ENCODE measurements at regions not wholly inside any gene's neighbourhood (a gene's known extent, or its start where the extent isn't known, plus 50 kb on each side); places are given as distances from the start of the nearest gene placed in this dataset.

DNA sequence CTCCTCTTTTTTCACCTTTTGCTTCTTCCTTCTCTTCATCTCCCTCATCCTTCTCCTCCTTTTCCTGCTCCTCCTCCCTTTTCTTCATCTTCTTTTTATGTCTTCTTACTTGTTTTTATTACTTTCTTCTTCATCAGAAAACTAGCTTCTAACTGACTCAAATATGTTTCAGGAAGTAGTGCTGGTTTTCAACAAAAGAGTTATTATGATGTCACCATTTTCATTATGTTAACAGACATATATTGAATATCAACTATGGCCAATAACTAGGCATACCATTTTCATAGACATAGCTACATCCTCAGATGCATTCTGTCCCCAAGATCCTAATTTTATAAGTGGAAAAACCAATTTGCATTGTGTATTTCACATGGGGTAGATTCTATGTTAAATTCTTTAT lies 252.9 kb upstream of the PAPPA start:
- Mint-ChIP-seq H3K4me1 (no peaks in the 10 kb centered on the region), H3K4me3 (no peak overlapping the region), H3K27ac (no peak overlapping the region), H3K27me3 (ENCODE audit: low read depth in 2 of 2) (no peaks in the 10 kb centered on the region), H3K9me3 (peaks cover 10 to 13% of the 10 kb centered on the region in 2 donors), H3K36me3 (no peaks in the 10 kb centered on the region)
- Histone ChIP-seq H3K27ac (ENCODE audit: low read length) (no peak overlapping the region), H3K4me1 (ENCODE audit: control insufficient read depth, insufficient read depth, low read length) (no peaks in the 10 kb centered on the region), H3K4me3 (ENCODE audit: low read length) (no peak overlapping the region), H3K27me3 (ENCODE audit: control insufficient read depth, insufficient read depth, low read length) (no peaks in the 10 kb centered on the region), H3K36me3 (ENCODE audit: control insufficient read depth, insufficient read depth, low read length) (no peaks in the 10 kb centered on the region), H3K9me3 (ENCODE audit: control insufficient read depth, insufficient read depth, low read length) (peaks cover 3% of the 10 kb centered on the region)
- ATAC-seq: no peak
- TF ChIP-seq, protein P1, sequence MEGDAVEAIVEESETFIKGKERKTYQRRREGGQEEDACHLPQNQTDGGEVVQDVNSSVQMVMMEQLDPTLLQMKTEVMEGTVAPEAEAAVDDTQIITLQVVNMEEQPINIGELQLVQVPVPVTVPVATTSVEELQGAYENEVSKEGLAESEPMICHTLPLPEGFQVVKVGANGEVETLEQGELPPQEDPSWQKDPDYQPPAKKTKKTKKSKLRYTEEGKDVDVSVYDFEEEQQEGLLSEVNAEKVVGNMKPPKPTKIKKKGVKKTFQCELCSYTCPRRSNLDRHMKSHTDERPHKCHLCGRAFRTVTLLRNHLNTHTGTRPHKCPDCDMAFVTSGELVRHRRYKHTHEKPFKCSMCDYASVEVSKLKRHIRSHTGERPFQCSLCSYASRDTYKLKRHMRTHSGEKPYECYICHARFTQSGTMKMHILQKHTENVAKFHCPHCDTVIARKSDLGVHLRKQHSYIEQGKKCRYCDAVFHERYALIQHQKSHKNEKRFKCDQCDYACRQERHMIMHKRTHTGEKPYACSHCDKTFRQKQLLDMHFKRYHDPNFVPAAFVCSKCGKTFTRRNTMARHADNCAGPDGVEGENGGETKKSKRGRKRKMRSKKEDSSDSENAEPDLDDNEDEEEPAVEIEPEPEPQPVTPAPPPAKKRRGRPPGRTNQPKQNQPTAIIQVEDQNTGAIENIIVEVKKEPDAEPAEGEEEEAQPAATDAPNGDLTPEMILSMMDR (IDR thresholded peaks at IDR 0.05): no peak
- intact Hi-C loops (cut with micrococcal nuclease): no loop called here
- no peak for DNase-seq

DNA sequence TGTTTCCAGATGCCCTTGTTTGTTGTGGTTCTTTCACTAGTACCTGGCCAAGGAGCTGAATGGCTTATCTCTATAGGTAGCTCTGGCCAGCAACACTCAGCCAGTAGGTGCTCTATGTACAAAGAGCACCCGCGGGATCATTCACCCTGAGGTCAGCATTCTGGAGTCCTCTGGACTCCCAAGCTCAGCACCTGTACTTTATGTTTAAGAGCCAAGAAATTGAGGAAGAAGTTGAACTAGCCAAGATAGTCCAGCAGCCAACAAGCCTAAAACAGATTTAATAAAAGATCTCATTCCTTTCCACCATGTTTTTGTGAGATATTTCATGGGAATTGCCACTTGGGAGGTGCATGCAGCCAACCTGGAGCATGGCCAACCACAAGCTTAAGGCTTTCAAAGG lies 242.6 kb upstream of the PAPPA start:
- Mint-ChIP-seq H3K4me3 (no peak overlapping the region), H3K27ac (no peak overlapping the region), H3K27me3 (ENCODE audit: low read depth in 2 of 2) (no peaks in the 10 kb centered on the region), H3K4me1 (no peaks in the 10 kb centered on the region), H3K36me3 (no peaks in the 10 kb centered on the region), H3K9me3 (peaks cover 0 to 16% of the 10 kb centered on the region in 2 donors)
- intact Hi-C loops (cut with micrococcal nuclease): no loop called here
- Histone ChIP-seq H3K27me3 (ENCODE audit: control insufficient read depth, insufficient read depth, low read length) (no peaks in the 10 kb centered on the region), H3K9me3 (ENCODE audit: control insufficient read depth, insufficient read depth, low read length) (peaks cover 5% of the 10 kb centered on the region), H3K4me3 (ENCODE audit: low read length) (no peak overlapping the region), H3K36me3 (ENCODE audit: control insufficient read depth, insufficient read depth, low read length) (no peaks in the 10 kb centered on the region), H3K4me1 (ENCODE audit: control insufficient read depth, insufficient read depth, low read length) (no peaks in the 10 kb centered on the region), H3K27ac (ENCODE audit: low read length) (no peak overlapping the region)
- DNase-seq: no peak
- TF ChIP-seq, protein P1 (IDR thresholded peaks at IDR 0.05): no peak
- WGBS (ENCODE audit: insufficient coverage): 97% methylated on average over 2 of the region's 2 CpGs
- ATAC-seq: no peak

DNA sequence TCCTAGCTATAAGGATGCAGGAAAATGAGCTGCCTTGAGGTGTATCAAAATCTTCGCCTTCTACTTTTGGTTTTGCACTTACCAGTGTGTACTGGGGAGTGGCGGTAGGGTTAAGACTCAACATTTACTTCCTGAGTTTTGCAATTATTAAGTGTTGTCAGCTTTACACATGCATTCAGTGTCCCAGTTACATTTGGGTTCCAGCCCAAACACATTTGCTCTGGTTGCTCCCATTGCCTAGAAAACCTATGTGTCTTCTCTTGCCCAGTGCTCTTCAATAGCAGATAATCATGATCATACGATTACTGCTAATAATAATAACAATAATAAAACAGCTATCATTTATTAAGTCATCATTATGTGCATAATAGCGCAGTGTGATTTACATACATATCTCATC lies 241.5 kb upstream of the PAPPA start:
- H3K9me3 ChIP-seq (ENCODE audit: control insufficient read depth, insufficient read depth, low read length): peaks cover 5% of the 10 kb centered on the region
- Mint-ChIP-seq H3K27ac (no peak overlapping the region), H3K36me3 (no peaks in the 10 kb centered on the region), H3K27me3 (ENCODE audit: low read depth in 2 of 2) (no peaks in the 10 kb centered on the region), H3K4me3 (no peak overlapping the region), H3K4me1 (no peaks in the 10 kb centered on the region), H3K9me3 (peaks cover 6 to 18% of the 10 kb centered on the region in 2 donors)
- no peaks in the 10 kb centered on the region for H3K36me3 ChIP-seq (ENCODE audit: control insufficient read depth, insufficient read depth, low read length)
- H3K4me3 ChIP-seq (ENCODE audit: low read length): no peak overlapping the region
- H3K4me1 ChIP-seq (ENCODE audit: control insufficient read depth, insufficient read depth, low read length): no peaks in the 10 kb centered on the region
- DNase-seq (no peak), ATAC-seq (no peak)
- TF ChIP-seq, protein P1 (IDR thresholded peaks at IDR 0.05): no peak
- no peaks in the 10 kb centered on the region for H3K27me3 ChIP-seq (ENCODE audit: control insufficient read depth, insufficient read depth, low read length)
- 88% methylated on average over 2 of the region's 4 CpGs for WGBS (ENCODE audit: insufficient coverage)
- intact Hi-C loops (cut with micrococcal nuclease): no loop called here
- H3K27ac ChIP-seq (ENCODE audit: low read length): no peak overlapping the region

DNA sequence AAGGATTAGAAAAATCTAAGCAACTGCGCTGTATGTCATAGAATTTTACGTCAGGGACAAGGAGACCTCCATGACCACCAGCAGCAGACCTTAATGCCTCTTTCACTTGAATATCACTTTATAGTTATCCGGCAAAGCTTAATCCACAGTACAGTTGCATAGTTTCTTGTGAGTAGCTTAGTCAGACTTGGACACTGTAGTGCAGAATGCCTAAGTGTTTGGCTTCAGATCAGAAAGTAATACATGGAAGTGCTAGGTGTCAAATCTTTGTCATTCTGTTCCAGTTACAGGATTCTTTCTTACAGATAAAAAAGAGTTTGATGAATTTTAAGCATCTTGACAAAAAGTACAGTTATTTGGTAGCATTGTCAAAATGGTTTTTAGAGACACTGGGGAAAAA lies 239.9 kb upstream of the PAPPA start:
- H3K27me3 Mint-ChIP-seq (ENCODE audit: low read depth in 2 of 2): no peaks in the 10 kb centered on the region
- no peak overlapping the region for H3K4me3 ChIP-seq (ENCODE audit: low read length)
- no peaks in the 10 kb centered on the region for H3K36me3 ChIP-seq (ENCODE audit: control insufficient read depth, insufficient read depth, low read length)
- peaks cover 5% of the 10 kb centered on the region for H3K9me3 ChIP-seq (ENCODE audit: control insufficient read depth, insufficient read depth, low read length)
- TF ChIP-seq, protein P1 (IDR thresholded peaks at IDR 0.05): no peak
- H3K27ac ChIP-seq (ENCODE audit: low read length): no peak overlapping the region
- DNase-seq: no peak
- intact Hi-C loops (cut with micrococcal nuclease): no loop called here
- no peak for ATAC-seq
- WGBS (ENCODE audit: insufficient coverage): 100% methylated on average over 3 of the region's 3 CpGs
- peaks cover 6 to 15% of the 10 kb centered on the region in 2 donors for H3K9me3 Mint-ChIP-seq
- no peaks in the 10 kb centered on the region for H3K4me1 Mint-ChIP-seq
- H3K27me3 ChIP-seq (ENCODE audit: control insufficient read depth, insufficient read depth, low read length): no peaks in the 10 kb centered on the region
- no peak overlapping the region for H3K4me3 Mint-ChIP-seq
- H3K4me1 ChIP-seq (ENCODE audit: control insufficient read depth, insufficient read depth, low read length): no peaks in the 10 kb centered on the region
- H3K27ac Mint-ChIP-seq: no peak overlapping the region
- H3K36me3 Mint-ChIP-seq: no peaks in the 10 kb centered on the region

All from natural killer cell (primary cell).